22Rv1 (cell line): ENCODE measurements at regions not wholly inside any gene's neighbourhood (a gene's known extent, or its start where the extent isn't known, plus 50 kb on each side); places are given as distances from the start of the nearest gene placed in this dataset.

Experiments used
- H3K27ac ChIP-seq: fragments of 450-650 bp; 2 replicates; pipeline ENCODE4 v1.5.1; 2017
- ZFX ChIP-seq: fragments of 450-650 bp; IDR thresholded peaks from 2 replicates; pipeline ENCODE4 v1.6.1; 2017; ENCODE audit warnings: antibody characterized with exemption, borderline replicate concordance
- TF ChIP-seq, protein P1 (sequence below): fragments of 450-650 bp; IDR thresholded peaks from 2 replicates; pipeline ENCODE4 v1.5.1; 2017; ENCODE audit warnings: mild to moderate bottlenecking

- H3K27ac ChIP-seq, result no peak overlapping the region
- TF ChIP-seq, protein P1, sequence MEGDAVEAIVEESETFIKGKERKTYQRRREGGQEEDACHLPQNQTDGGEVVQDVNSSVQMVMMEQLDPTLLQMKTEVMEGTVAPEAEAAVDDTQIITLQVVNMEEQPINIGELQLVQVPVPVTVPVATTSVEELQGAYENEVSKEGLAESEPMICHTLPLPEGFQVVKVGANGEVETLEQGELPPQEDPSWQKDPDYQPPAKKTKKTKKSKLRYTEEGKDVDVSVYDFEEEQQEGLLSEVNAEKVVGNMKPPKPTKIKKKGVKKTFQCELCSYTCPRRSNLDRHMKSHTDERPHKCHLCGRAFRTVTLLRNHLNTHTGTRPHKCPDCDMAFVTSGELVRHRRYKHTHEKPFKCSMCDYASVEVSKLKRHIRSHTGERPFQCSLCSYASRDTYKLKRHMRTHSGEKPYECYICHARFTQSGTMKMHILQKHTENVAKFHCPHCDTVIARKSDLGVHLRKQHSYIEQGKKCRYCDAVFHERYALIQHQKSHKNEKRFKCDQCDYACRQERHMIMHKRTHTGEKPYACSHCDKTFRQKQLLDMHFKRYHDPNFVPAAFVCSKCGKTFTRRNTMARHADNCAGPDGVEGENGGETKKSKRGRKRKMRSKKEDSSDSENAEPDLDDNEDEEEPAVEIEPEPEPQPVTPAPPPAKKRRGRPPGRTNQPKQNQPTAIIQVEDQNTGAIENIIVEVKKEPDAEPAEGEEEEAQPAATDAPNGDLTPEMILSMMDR, result peak; percentile 90
- no peak for TF ChIP-seq ZFX
Observed at GRCh38 chr1:91165033-91165654, 143.3 kb upstream of the ZNF644 start.

DNA sequence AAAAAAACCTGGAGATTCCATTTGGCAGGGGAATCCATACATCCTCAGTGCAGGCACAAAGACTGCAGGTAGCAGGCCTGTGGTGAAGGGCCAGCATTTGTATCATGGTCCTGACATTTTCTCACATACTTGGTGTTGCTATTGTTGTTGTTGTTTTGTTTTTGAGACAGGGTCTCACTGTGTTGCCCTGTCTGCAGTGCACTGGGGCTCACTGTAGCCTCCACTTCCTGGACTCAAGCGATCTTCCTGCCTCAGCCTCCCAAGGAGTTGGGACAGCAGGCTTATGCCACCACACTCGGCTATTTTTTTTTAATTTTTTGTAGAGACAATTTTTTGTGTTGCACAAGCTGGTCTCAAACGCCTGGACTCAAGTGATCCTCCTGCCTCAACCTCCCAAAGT lies 140.8 kb upstream of the ZNF644 start:
- H3K27ac ChIP-seq, result no peak overlapping the region
- TF ChIP-seq, protein P1, result no peak
- TF ChIP-seq ZFX, result no peak

GRCh38 chr1:91161749-91162148 lies 139.9 kb upstream of the ZNF644 start:
- no peak overlapping the region for H3K27ac ChIP-seq

GRCh38 chr1:91161166-91161565 lies 139.3 kb upstream of the ZNF644 start:
- TF ChIP-seq, protein P1, result no peak
- TF ChIP-seq ZFX, result no peak
- H3K27ac ChIP-seq, result no peak overlapping the region

More at GRCh38 chr1:91161749-91162148, 139.9 kb upstream of the ZNF644 start:
- TF ChIP-seq, protein P1, result no peak
- no peak for TF ChIP-seq ZFX

DNA sequence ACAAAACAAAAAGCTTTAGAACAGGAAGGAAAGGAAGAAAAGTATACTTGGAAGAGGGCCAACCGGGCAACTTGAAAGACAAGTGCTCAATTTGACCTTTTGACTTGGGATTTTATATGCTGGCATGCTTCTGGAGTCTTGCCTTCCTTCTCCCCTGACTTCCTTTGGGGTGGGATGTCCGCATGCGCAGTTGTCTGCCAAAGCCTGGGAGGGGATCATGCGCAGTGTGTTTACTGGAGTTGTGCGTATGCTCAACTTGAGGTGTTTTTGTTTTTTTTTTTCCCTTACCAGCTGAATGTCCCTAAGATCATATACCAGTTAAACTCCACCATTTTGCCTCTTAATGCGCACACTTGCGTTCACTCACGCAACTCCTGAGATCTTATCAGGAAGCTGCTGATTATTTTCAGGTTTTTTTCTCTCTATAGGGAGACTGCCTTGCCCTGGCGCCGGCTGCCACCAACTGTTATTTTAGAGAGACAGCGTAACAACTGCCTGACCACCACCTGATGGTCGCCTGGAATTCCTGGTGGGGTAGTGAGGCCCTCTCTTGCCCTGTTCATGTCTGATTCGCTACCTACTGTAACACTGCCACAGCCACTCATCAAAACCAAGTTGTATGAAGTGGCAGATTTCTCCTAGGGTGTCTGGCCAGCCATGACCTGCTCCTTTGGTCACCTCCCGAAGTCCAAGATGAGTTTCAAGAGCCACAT lies 138.7 kb upstream of the ZNF644 start:
- no peak overlapping the region for H3K27ac ChIP-seq

DNA sequence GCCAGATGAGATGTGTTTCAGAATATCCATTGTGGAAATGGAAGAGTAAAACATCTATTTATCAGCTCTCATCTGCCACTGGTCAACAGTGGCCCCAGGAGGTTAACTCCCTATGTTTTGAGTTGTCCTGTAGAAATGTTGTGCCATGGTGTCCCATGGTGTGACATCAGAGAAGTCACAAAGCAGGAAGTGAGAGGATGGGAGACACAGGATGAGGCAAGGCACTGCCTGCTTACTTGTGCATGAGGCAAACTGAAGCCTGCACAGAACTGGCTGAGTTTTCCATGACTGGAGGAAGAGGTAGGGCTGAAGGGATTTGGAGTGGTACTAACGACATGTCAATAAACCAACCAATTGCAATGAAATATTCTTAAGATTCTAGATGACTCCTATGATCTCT lies 131.5 kb upstream of the ZNF644 start:
- TF ChIP-seq, protein P1, result no peak
- no peak for TF ChIP-seq ZFX
- no peak overlapping the region for H3K27ac ChIP-seq

More for the DNA sequence above, 138.7 kb upstream of the ZNF644 start:
- TF ChIP-seq, protein P1, result no peak
- no peak for TF ChIP-seq ZFX

- TF ChIP-seq, protein P1, result no peak
- no peak for TF ChIP-seq ZFX
- H3K27ac ChIP-seq, result no peak overlapping the region
Observed at GRCh38 chr1:91152331-91152730, 130.5 kb upstream of the ZNF644 start.
